ENCODE measurements at regions not wholly inside any gene's neighbourhood (a gene's known extent, or its start where the extent isn't known, plus 50 kb on each side); places are given as distances from the start of the nearest gene placed in this dataset.
"Not testable (repeated sequence)": the region's sequence is repeated elsewhere in the genome, so short reads cannot be mapped to it uniquely, and the experiment has no call there.

- no peak for DNase-seq
- in situ Hi-C loops (cut with HindIII; ENCODE audit: low pct_ligation_motif_present, low pct_unique_long_range_greater_than_20kb, low sequenced_read_pairs), result no loop called here
Measured at GRCh38 chr3:67941433-67942030, 287.1 kb upstream of the SUCLG2 start.

GRCh38 chr3:67940210-67940952, 286.0 kb upstream of the SUCLG2 start:
- DNase-seq, result no peak

DNA sequence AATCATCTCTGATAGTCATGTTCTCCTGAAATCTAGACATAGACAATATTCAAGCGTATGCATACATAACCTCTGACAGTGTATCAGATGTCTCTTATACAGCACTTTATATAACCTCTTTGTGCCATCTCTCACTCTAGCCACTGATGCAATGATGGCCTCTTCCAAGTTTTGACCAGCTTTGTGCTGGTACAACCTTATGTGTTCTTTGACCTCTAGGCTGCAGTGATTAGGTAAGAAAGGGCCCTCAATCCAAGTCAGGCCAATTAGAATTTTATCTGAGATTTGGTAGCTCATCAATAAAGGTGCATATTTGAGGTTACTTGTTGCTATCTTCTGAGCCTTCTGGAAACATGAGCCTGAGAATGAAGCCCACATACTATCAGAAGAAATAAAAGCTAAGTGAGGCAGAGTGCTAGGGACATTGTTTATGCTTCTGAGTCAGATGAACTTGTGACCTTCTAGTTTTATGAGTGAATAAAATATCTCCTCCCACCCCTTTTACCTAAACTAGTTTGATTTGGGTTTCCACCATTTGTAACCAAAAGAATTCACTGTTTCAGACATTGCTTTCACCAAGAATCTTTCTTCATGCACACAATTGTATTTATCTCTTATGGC, 283.2 kb upstream of the SUCLG2 start:
- in situ Hi-C loops (cut with HindIII; ENCODE audit: low pct_ligation_motif_present, low pct_unique_long_range_greater_than_20kb, low sequenced_read_pairs), result no loop called here

More at GRCh38 chr3:67940210-67940952, 286.0 kb upstream of the SUCLG2 start:
- in situ Hi-C loops (cut with HindIII; ENCODE audit: low pct_ligation_motif_present, low pct_unique_long_range_greater_than_20kb, low sequenced_read_pairs), result no loop called here

GRCh38 chr3:67930394-67930793, 276.0 kb upstream of the SUCLG2 start:
- DNase-seq; in situ Hi-C loops (cut with HindIII; ENCODE audit: low pct_ligation_motif_present, low pct_unique_long_range_greater_than_20kb, low sequenced_read_pairs): not testable (repeated sequence)

More for the DNA sequence above, 283.2 kb upstream of the SUCLG2 start:
- DNase-seq, result no peak

- in situ Hi-C loops (cut with HindIII; ENCODE audit: low pct_ligation_motif_present, low pct_unique_long_range_greater_than_20kb, low sequenced_read_pairs), result no loop called here
- no peak for DNase-seq
Measured at GRCh38 chr3:67923796-67924195, 269.4 kb upstream of the SUCLG2 start.

DNA sequence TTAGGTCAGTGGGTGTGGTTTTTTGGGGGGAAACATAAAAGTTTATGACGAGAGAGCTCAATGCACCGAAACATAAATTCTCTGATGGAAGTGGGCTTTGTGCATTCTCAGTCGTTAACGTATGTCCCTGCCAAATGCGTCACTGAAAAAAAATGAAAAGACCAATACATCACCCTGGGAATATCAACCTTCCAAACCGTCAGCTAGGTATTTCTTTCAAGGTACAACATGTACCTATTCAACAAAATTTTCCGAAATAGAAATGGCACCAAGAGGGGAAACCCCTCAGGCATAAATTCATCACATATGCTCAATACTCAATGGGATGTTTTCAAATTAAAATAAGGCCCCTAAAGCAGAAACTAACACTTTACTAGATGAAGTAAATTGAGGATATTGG, 266.6 kb upstream of the SUCLG2 start:
- in situ Hi-C loops (cut with HindIII; ENCODE audit: low pct_ligation_motif_present, low pct_unique_long_range_greater_than_20kb, low sequenced_read_pairs), result no loop called here
- DNase-seq, result no peak

DNA sequence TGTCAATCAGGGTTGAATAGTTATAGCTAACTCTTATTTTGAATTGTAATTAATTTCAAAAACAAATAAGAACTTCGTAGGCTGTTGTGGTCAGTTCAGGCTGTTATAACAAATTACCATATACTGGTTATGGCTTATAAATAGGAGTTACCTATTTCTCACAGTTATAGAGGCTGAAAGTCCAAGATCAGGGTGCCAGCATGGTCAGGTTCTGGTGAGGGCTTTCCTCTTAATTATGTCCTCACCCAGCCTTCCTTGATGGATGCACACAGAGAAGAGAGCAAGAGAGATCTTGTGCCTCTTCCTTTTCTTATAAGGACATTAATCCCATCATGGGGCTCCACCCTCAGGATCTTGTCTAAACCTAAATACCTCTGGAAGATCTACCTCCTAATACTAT, 265.9 kb upstream of the SUCLG2 start:
- DNase-seq, result no peak
- in situ Hi-C loops (cut with HindIII; ENCODE audit: low pct_ligation_motif_present, low pct_unique_long_range_greater_than_20kb, low sequenced_read_pairs), result no loop called here

- in situ Hi-C loops (cut with HindIII; ENCODE audit: low pct_ligation_motif_present, low pct_unique_long_range_greater_than_20kb, low sequenced_read_pairs), result no loop called here
- no peak for DNase-seq
Measured at GRCh38 chr3:67916353-67916752, 261.9 kb upstream of the SUCLG2 start.

- in situ Hi-C loops (cut with HindIII; ENCODE audit: low pct_ligation_motif_present, low pct_unique_long_range_greater_than_20kb, low sequenced_read_pairs), result no loop called here
- DNase-seq, result no peak
Measured at GRCh38 chr3:67907735-67908134, 253.3 kb upstream of the SUCLG2 start.

DNA sequence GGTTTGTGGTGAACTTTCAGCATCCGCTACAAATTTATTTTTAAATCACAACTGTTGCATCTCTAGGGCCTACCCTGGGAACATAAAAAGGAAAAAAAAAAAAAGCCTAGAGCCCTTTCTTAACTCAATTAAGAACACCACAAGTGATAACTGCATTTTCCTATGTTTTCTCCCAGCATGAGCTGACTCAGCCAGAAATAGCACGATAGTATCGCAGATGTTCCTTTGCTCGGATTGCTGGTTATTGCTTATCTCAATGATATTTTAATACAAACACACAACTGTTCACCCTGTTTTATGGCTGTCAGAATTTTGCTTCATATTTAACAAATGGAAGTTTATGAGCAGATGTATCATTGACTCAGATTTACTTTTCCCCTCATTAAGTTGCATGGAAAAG, 251.8 kb upstream of the SUCLG2 start:
- in situ Hi-C loops (cut with HindIII; ENCODE audit: low pct_ligation_motif_present, low pct_unique_long_range_greater_than_20kb, low sequenced_read_pairs), result no loop called here
- no peak for DNase-seq

GRCh38 chr3:67901681-67902080, 247.3 kb upstream of the SUCLG2 start:
- DNase-seq, result no peak
- in situ Hi-C loops (cut with HindIII; ENCODE audit: low pct_ligation_motif_present, low pct_unique_long_range_greater_than_20kb, low sequenced_read_pairs), result no loop called here

DNA sequence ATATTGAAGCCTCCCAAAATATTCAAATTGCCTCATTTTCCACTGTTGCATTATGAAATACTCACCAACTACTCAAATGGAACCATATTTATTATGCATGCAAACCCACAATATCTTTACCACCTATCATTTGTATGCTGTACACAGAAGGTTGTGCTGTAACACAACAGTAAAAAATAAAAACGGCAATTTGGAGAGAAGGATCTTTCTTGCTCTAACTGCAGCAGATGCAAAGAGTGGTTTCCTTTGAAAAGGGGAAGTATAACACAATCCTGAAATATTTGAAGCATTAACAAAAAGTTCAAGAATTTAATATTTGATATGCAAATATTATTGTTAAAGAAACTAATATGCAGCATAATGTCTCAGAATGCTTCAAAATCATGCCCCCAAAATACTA, 244.5 kb upstream of the SUCLG2 start:
- in situ Hi-C loops (cut with HindIII; ENCODE audit: low pct_ligation_motif_present, low pct_unique_long_range_greater_than_20kb, low sequenced_read_pairs), result no loop called here
- DNase-seq, result no peak

GRCh38 chr3:67897351-67898336, 243.2 kb upstream of the SUCLG2 start:
- DNase-seq, result no peak
- in situ Hi-C loops (cut with HindIII; ENCODE audit: low pct_ligation_motif_present, low pct_unique_long_range_greater_than_20kb, low sequenced_read_pairs), result no loop called here

DNA sequence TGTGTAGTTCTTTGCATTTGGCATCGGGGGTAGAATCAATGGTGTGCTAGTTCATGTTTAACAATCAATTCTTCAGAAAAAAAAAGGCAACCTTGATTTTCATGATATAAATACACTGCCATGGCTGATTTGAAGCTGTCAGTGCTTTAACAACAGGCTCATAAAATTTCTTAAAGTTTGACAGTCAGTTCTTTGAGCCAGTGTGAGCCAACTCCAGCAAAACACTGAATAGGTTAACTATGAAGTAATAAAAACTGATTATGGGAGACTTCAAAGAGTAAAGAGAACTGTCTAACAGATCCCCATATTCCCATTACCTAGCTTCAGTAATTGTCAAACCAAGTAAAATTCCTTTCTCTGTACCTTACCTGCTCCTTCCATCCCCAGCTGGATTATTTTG, 241.7 kb upstream of the SUCLG2 start:
- in situ Hi-C loops (cut with HindIII; ENCODE audit: low pct_ligation_motif_present, low pct_unique_long_range_greater_than_20kb, low sequenced_read_pairs), result no loop called here
- no peak for DNase-seq

DNA sequence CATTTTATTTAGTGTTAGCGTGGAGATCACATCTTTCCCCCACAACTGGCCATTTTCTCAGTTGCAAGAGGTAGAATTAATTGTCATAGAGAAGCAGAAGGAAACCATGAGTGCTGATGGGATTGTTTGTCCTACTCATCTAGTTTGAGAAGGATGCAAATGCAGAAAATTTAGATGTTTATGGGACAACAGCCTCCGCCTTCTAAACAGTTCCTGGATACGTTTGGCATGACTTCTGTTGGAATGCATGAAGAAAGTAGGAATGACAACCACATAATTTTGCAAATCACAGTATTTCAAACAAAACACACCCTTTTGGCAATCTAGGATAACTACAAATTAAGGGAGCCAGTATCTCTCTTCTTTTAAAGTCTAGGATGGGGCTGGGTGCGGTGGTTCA, 240.1 kb upstream of the SUCLG2 start:
- in situ Hi-C loops (cut with HindIII; ENCODE audit: low pct_ligation_motif_present, low pct_unique_long_range_greater_than_20kb, low sequenced_read_pairs), result no loop called here
- DNase-seq, result no peak

- in situ Hi-C loops (cut with HindIII; ENCODE audit: low pct_ligation_motif_present, low pct_unique_long_range_greater_than_20kb, low sequenced_read_pairs), result no loop called here
Measured at GRCh38 chr3:67884345-67884744, 229.9 kb upstream of the SUCLG2 start.

DNA sequence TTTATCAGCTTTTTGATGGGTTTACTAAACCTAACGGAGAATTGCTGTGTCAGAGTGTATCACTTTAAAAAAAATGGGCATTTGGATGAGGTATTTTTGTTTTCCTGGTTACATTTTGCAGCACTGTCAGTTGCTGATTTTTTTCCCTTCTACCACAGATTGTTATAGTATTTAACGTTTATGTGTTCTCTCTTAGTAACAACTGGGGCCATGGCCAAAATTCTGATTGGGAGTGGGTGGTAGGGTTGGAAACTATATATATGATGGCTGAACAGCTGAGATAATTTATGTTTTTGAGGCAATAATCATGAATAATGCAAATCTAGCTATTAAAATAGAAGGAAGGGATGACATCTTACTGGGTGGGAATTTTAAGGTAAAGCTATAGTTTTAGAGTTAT, 229.4 kb upstream of the SUCLG2 start:
- in situ Hi-C loops (cut with HindIII; ENCODE audit: low pct_ligation_motif_present, low pct_unique_long_range_greater_than_20kb, low sequenced_read_pairs), result no loop called here

More at GRCh38 chr3:67884345-67884744, 229.9 kb upstream of the SUCLG2 start:
- DNase-seq, result no peak

GRCh38 chr3:67882981-67883380, 228.6 kb upstream of the SUCLG2 start:
- in situ Hi-C loops (cut with HindIII; ENCODE audit: low pct_ligation_motif_present, low pct_unique_long_range_greater_than_20kb, low sequenced_read_pairs), result no loop called here

More for the DNA sequence above, 229.4 kb upstream of the SUCLG2 start:
- DNase-seq, result no peak

GRCh38 chr3:67876261-67876660, 221.8 kb upstream of the SUCLG2 start:
- DNase-seq, result no peak

More at GRCh38 chr3:67882981-67883380, 228.6 kb upstream of the SUCLG2 start:
- no peak for DNase-seq

More at GRCh38 chr3:67876261-67876660, 221.8 kb upstream of the SUCLG2 start:
- in situ Hi-C loops (cut with HindIII; ENCODE audit: low pct_ligation_motif_present, low pct_unique_long_range_greater_than_20kb, low sequenced_read_pairs), result no loop called here

All from ACHN (cell line).